HCT116 (cell line): ENCODE measurements at regions not wholly inside any gene's neighbourhood (a gene's known extent, or its start where the extent isn't known, plus 50 kb on each side); places are given as distances from the start of the nearest gene placed in this dataset.

Experiments
- CTCF ChIP-seq, 3 experiments: fragments of 200-600 bp in 1 of 3; sonication (generic) in 1 of 3; IDR thresholded peaks in 2 of 3; conservative IDR thresholded peaks in 1 of 3; 2 replicates each; pipeline ENCODE4 v1.5.1; 2012 to 2017; ENCODE audit warnings: low read depth in 2 of 3, low read length in 2 of 3, antibody characterized with exemption in 1 of 3, borderline replicate concordance in 1 of 3, control low read depth in 1 of 3, mild to moderate bottlenecking in 1 of 3, mixed read lengths in 1 of 3, mixed run types in 1 of 3, moderate library complexity in 1 of 3; ENCODE audit not compliant: insufficient read depth in 1 of 3
- POLR2A ChIP-seq: IDR thresholded peaks from 2 replicates; pipeline ENCODE4 v1.7.0; 2011; ENCODE audit warnings: borderline replicate concordance; ENCODE audit not compliant: insufficient read depth, insufficient read length; ENCODE audit errors: extremely low read depth
- POLR2AphosphoS5 ChIP-seq: IDR thresholded peaks from 2 replicates; pipeline ENCODE4 v1.6.1; 2011; ENCODE audit warnings: mild to moderate bottlenecking, low read depth, low read length, moderate library complexity
- TCF7L2 ChIP-seq: IDR thresholded peaks from 2 replicates; pipeline ENCODE4 v1.7.0; 2011; ENCODE audit warnings: borderline replicate concordance, inconsistent platforms; ENCODE audit not compliant: insufficient read depth, insufficient read length; ENCODE audit errors: extremely low read depth

GRCh38 chr20:50292591-50293283 is 102.1 kb downstream of the CEBPB start:
- TF ChIP-seq CTCF (IDR thresholded peaks at IDR 0.05 in 2 of 3, conservative IDR thresholded peaks at IDR 0.05 in 1 of 3; ENCODE audit: borderline replicate concordance in 1 of 3, insufficient read depth in 1 of 3, low read depth in 2 of 3, low read length in 2 of 3) (no peak), POLR2A (no peak), TCF7L2 (no peak), POLR2AphosphoS5 (no peak)
